K562 (cell line): ENCODE measurements at regions not wholly inside any gene's neighbourhood (a gene's known extent, or its start where the extent isn't known, plus 50 kb on each side); places are given as distances from the start of the nearest gene placed in this dataset.

Experiments used
- ARNT ChIP-seq, 2 experiments: fragments of 450-650 bp; IDR thresholded peaks; 2 replicates each; pipeline ENCODE4 v1.6.1; 2016; ENCODE audit warnings: mild to moderate bottlenecking in 1 of 2
- BRD9 ChIP-seq: fragments of 450-650 bp; IDR thresholded peaks from 2 replicates; pipeline ENCODE4 v1.6.1; 2018; ENCODE audit warnings: low read depth; ENCODE audit not compliant: partially characterized antibody
- GATA2 ChIP-seq: sonication (generic); formaldehyde crosslinking; IDR thresholded peaks from 2 replicates; pipeline ENCODE4 v1.4.0; 2020; ENCODE audit warnings: mild to moderate bottlenecking, missing genetic modification reagents
- HNRNPK ChIP-seq: fragments of 200-400 bp; formaldehyde crosslinking; IDR thresholded peaks from one replicate; pipeline ENCODE4 v1.6.1; 2018; ENCODE audit warnings: mild to moderate bottlenecking, low read depth, low read length; ENCODE audit not compliant: poor library complexity, severe bottlenecking
- JUN ChIP-seq, 2 experiments: sonication (generic) in 1 of 2; formaldehyde crosslinking in 1 of 2; IDR thresholded peaks; 2 replicates each; pipeline versions ENCODE4 v1.6.1 to v1.8.0; 2012 to 2022; ENCODE audit warnings: borderline replicate concordance in 2 of 2, mild to moderate bottlenecking in 2 of 2, improper control_type of control experiment in 1 of 2, low read depth in 1 of 2, low read length in 1 of 2, missing genetic modification reagents in 1 of 2
- JUND ChIP-seq, 2 experiments: IDR thresholded peaks; 2 replicates in 1 of 2; 3 replicates in 1 of 2; pipeline ENCODE4 v1.6.1; 2011; ENCODE audit warnings: borderline replicate concordance in 2 of 2, low read depth in 2 of 2, low read length in 2 of 2, improper control_type of control experiment in 1 of 2, missing biosample characterization in 1 of 2, missing genetic modification characterization in 1 of 2, missing genetic modification reagents in 1 of 2
- MYNN ChIP-seq, 2 experiments: sonication (generic); formaldehyde crosslinking in 1 of 2; IDR thresholded peaks; 2 replicates each; pipeline versions ENCODE4 v1.5.0 to v1.6.1; 2016 to 2020; ENCODE audit warnings: antibody characterized with exemption in 1 of 2, missing genetic modification reagents in 1 of 2
- POLR2G ChIP-seq: fragments of 200-400 bp; formaldehyde crosslinking; IDR thresholded peaks from 2 replicates; pipeline ENCODE4 v1.6.1; 2017; ENCODE audit warnings: low read depth, mild to moderate bottlenecking, antibody characterized with exemption, low read length, moderate library complexity
- SMC3 ChIP-seq: conservative IDR thresholded peaks from 2 replicates; pipeline ENCODE4 v1.6.1; 2011; ENCODE audit warnings: low read depth, low read length, improper control_type of control experiment; ENCODE audit not compliant: insufficient read depth
- SOX6 ChIP-seq: fragments of 450-650 bp; IDR thresholded peaks from 2 replicates; pipeline ENCODE4 v1.6.1; 2014; ENCODE audit warnings: mild to moderate bottlenecking
- ZNF274 ChIP-seq: IDR thresholded peaks from 2 replicates; pipeline ENCODE4 v1.6.1; 2011; ENCODE audit warnings: low read depth, mild to moderate bottlenecking, low read length, moderate library complexity, borderline replicate concordance
- TF ChIP-seq, protein P1 (sequence below): fragments of 450-650 bp; IDR thresholded peaks from 2 replicates; pipeline ENCODE4 v1.6.1; 2016; ENCODE audit warnings: mild to moderate bottlenecking
- TF ChIP-seq, protein P2 (sequence below), 3 experiments: IDR thresholded peaks in 2 of 3; conservative IDR thresholded peaks in 1 of 3; 2 replicates each; pipeline ENCODE4 v1.5.1; 2011 to 2012; ENCODE audit warnings: low read length in 3 of 3, mild to moderate bottlenecking in 3 of 3, control low read depth in 2 of 3, improper control_type of control experiment in 1 of 3, inconsistent platforms in 1 of 3, low read depth in 1 of 3, mixed read lengths in 1 of 3, moderate library complexity in 1 of 3; ENCODE audit not compliant: insufficient read depth in 2 of 3
- TF ChIP-seq, protein P3 (sequence below): sonication (generic); formaldehyde crosslinking; IDR thresholded peaks from 2 replicates; pipeline ENCODE4 v1.8.1; 2023; ENCODE audit warnings: mild to moderate bottlenecking, missing genetic modification reagents, moderate library complexity

DNA sequence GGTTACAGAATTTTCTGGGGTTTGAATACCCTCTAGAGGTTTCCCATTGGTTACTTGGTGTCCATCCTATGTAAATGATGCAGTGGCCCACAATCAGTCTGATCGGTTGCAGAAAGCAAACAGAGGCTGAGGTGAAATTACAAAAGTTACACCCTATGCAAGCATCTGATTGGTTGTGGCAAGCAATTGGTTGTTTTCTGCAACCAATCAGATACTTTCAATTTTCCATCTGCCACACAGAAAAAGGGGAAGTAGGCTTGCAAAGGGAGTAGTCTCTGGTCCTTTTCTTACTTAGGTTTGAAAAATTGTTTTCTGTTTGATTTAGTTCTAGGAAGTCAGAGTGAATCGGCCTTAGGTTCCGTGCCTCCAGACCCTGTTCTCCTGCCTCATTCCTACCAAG lies 93.1 kb downstream of the WTIP start:
- no peak for TF ChIP-seq JUND (IDR thresholded peaks at IDR 0.05; ENCODE audit: borderline replicate concordance, low read depth, low read length)
- no peak for TF ChIP-seq JUND (tag; IDR thresholded peaks at IDR 0.05; ENCODE audit: borderline replicate concordance, low read depth, low read length)
- TF ChIP-seq, protein P1, sequence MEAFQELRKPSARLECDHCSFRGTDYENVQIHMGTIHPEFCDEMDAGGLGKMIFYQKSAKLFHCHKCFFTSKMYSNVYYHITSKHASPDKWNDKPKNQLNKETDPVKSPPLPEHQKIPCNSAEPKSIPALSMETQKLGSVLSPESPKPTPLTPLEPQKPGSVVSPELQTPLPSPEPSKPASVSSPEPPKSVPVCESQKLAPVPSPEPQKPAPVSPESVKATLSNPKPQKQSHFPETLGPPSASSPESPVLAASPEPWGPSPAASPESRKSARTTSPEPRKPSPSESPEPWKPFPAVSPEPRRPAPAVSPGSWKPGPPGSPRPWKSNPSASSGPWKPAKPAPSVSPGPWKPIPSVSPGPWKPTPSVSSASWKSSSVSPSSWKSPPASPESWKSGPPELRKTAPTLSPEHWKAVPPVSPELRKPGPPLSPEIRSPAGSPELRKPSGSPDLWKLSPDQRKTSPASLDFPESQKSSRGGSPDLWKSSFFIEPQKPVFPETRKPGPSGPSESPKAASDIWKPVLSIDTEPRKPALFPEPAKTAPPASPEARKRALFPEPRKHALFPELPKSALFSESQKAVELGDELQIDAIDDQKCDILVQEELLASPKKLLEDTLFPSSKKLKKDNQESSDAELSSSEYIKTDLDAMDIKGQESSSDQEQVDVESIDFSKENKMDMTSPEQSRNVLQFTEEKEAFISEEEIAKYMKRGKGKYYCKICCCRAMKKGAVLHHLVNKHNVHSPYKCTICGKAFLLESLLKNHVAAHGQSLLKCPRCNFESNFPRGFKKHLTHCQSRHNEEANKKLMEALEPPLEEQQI, result no peak
- TF ChIP-seq SOX6, result no peak
- TF ChIP-seq SMC3, result no peak
- no peak for TF ChIP-seq JUN (IDR thresholded peaks at IDR 0.05; ENCODE audit: borderline replicate concordance, low read depth, low read length)
- TF ChIP-seq JUN (CRISPR knock-in tag; IDR thresholded peaks at IDR 0.05; ENCODE audit: borderline replicate concordance), result no peak
- TF ChIP-seq, protein P2, sequence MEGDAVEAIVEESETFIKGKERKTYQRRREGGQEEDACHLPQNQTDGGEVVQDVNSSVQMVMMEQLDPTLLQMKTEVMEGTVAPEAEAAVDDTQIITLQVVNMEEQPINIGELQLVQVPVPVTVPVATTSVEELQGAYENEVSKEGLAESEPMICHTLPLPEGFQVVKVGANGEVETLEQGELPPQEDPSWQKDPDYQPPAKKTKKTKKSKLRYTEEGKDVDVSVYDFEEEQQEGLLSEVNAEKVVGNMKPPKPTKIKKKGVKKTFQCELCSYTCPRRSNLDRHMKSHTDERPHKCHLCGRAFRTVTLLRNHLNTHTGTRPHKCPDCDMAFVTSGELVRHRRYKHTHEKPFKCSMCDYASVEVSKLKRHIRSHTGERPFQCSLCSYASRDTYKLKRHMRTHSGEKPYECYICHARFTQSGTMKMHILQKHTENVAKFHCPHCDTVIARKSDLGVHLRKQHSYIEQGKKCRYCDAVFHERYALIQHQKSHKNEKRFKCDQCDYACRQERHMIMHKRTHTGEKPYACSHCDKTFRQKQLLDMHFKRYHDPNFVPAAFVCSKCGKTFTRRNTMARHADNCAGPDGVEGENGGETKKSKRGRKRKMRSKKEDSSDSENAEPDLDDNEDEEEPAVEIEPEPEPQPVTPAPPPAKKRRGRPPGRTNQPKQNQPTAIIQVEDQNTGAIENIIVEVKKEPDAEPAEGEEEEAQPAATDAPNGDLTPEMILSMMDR (IDR thresholded peaks at IDR 0.05 in 2 of 3, conservative IDR thresholded peaks at IDR 0.05 in 1 of 3; ENCODE audit: insufficient read depth in 2 of 3, low read depth in 1 of 3, low read length in 3 of 3), result no peak
- no peak for TF ChIP-seq GATA2 (CRISPR knock-in tag)
- no peak for TF ChIP-seq BRD9
- no peak for TF ChIP-seq ZNF274
- TF ChIP-seq ARNT (IDR thresholded peaks at IDR 0.05), result no peak
- TF ChIP-seq, protein P3, sequence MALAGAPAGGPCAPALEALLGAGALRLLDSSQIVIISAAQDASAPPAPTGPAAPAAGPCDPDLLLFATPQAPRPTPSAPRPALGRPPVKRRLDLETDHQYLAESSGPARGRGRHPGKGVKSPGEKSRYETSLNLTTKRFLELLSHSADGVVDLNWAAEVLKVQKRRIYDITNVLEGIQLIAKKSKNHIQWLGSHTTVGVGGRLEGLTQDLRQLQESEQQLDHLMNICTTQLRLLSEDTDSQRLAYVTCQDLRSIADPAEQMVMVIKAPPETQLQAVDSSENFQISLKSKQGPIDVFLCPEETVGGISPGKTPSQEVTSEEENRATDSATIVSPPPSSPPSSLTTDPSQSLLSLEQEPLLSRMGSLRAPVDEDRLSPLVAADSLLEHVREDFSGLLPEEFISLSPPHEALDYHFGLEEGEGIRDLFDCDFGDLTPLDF, result no peak
- no peak for TF ChIP-seq POLR2G
- no peak for TF ChIP-seq HNRNPK
- TF ChIP-seq MYNN (IDR thresholded peaks at IDR 0.05), result no peak
- no peak for TF ChIP-seq MYNN (CRISPR knock-in tag; IDR thresholded peaks at IDR 0.05)
